Neural cell (in vitro differentiated cells): ENCODE measurements at regions not wholly inside any gene's neighbourhood (a gene's known extent, or its start where the extent isn't known, plus 50 kb on each side); places are given as distances from the start of the nearest gene placed in this dataset.

ENCODE experiments used
- H2AFZ ChIP-seq: fragments of 200-600, 300-800 bp; sonication (generic), shearing (Covaris generic); 2 replicates; pipeline ENCODE4 v1.6.0; 2014; ENCODE audit warnings: low read depth, mild to moderate bottlenecking, antibody characterized with exemption, low read length, moderate library complexity
- H3F3A ChIP-seq: fragments of 200-600 bp; shearing (Covaris generic); 2 replicates; pipeline ENCODE4 v1.6.1; 2016; ENCODE audit warnings: mild to moderate bottlenecking, moderate library complexity, mixed read lengths, antibody characterized with exemption, low read length; ENCODE audit not compliant: insufficient read depth, poor library complexity, severe bottlenecking
- H3K27ac ChIP-seq: fragments of 200-600, 300-800 bp; sonication (generic), shearing (Covaris generic); 2 replicates; pipeline ENCODE4 v1.5.1; 2014; ENCODE audit warnings: mild to moderate bottlenecking, low read length, moderate library complexity
- H3K27me3 ChIP-seq: fragments of 300-800, 200-600 bp; sonication (generic), shearing (Covaris generic); 2 replicates; pipeline ENCODE4 v1.6.0; 2014; ENCODE audit warnings: mild to moderate bottlenecking, low read depth, low read length, moderate library complexity; ENCODE audit not compliant: insufficient read depth
- H3K36me3 ChIP-seq: fragments of 300-800, 200-600 bp; sonication (generic), shearing (Covaris generic); 2 replicates; pipeline ENCODE4 v1.5.1; 2014; ENCODE audit warnings: mild to moderate bottlenecking, antibody characterized with exemption, low read length, moderate library complexity; ENCODE audit not compliant: insufficient read depth
- H3K4me2 ChIP-seq: fragments of 300-800, 200-600 bp; sonication (generic), shearing (Covaris generic); 2 replicates; pipeline ENCODE4 v1.6.0; 2014; ENCODE audit warnings: mild to moderate bottlenecking, low read length
- H3K4me3 ChIP-seq: fragments of 300-800, 200-600 bp; sonication (generic), shearing (Covaris generic); 2 replicates; pipeline ENCODE4 v1.5.1; 2014; ENCODE audit warnings: mild to moderate bottlenecking, low read length, moderate library complexity
- H3K79me2 ChIP-seq: fragments of 200-600 bp; shearing (Covaris generic); replicated peaks from 2 replicates; pipeline ENCODE4 v1.6.0; 2014; ENCODE audit warnings: mild to moderate bottlenecking, low read length, moderate library complexity; ENCODE audit not compliant: insufficient read depth
- H3K9ac ChIP-seq: fragments of 300-800, 200-600 bp; sonication (generic), shearing (Covaris generic); 2 replicates; pipeline ENCODE4 v1.6.1; 2016; ENCODE audit warnings: mild to moderate bottlenecking, low read length, mixed read lengths
- H3K9me2 ChIP-seq: fragments of 200-600 bp; shearing (Covaris generic); 2 replicates; pipeline ENCODE4 v1.6.1; 2016; ENCODE audit warnings: mild to moderate bottlenecking, low read length, mixed read lengths; ENCODE audit not compliant: insufficient read depth
- H3K9me3 ChIP-seq: fragments of 200-600, 300-800 bp; sonication (generic), shearing (Covaris generic); 2 replicates; pipeline ENCODE4 v1.6.1; 2016; ENCODE audit warnings: mild to moderate bottlenecking, mixed run types, low read length, moderate library complexity, mixed read lengths
- H4K20me1 ChIP-seq: fragments of 200-600 bp; shearing (Covaris generic); 2 replicates; pipeline ENCODE4 v1.6.1; 2016; ENCODE audit warnings: mild to moderate bottlenecking, mixed run types; ENCODE audit not compliant: insufficient read depth
- EP300 ChIP-seq: fragments of 450-650 bp; conservative IDR thresholded peaks from 2 replicates; pipeline ENCODE4 v1.6.1; 2014; ENCODE audit warnings: antibody characterized with exemption, mild to moderate bottlenecking, moderate library complexity; ENCODE audit not compliant: poor library complexity, severe bottlenecking
- EZH2 ChIP-seq: fragments of 200-600, 300-800 bp; shearing (Covaris generic), sonication (generic); IDR thresholded peaks from 2 replicates; pipeline ENCODE4 v1.6.1; 2014; ENCODE audit warnings: antibody characterized with exemption, low read length, borderline replicate concordance, mild to moderate bottlenecking; ENCODE audit not compliant: insufficient read depth, poor library complexity, severe bottlenecking
- MXI1 ChIP-seq: fragments of 450-650 bp; conservative IDR thresholded peaks from 2 replicates; pipeline ENCODE4 v1.6.1; 2014; ENCODE audit warnings: antibody characterized with exemption, mild to moderate bottlenecking; ENCODE audit not compliant: poor library complexity, severe bottlenecking
- POLR2AphosphoS5 ChIP-seq: IDR thresholded peaks from 2 replicates; pipeline ENCODE4 v1.6.1; 2012
- RAD21 ChIP-seq: fragments of 450-650 bp; conservative IDR thresholded peaks from 2 replicates; pipeline ENCODE4 v1.6.1; 2014; ENCODE audit warnings: antibody characterized with exemption, mild to moderate bottlenecking, moderate library complexity
- SMC3 ChIP-seq: fragments of 450-650 bp; conservative IDR thresholded peaks from 2 replicates; pipeline ENCODE4 v1.6.1; 2014; ENCODE audit warnings: antibody characterized with exemption, mild to moderate bottlenecking, moderate library complexity; ENCODE audit not compliant: poor library complexity
- TAF1 ChIP-seq: IDR thresholded peaks from 2 replicates; pipeline ENCODE4 v1.6.1; 2012; ENCODE audit warnings: low read depth
- TF ChIP-seq, protein P1 (sequence below): fragments of 450-650 bp; IDR thresholded peaks from 2 replicates; pipeline ENCODE4 v1.5.1; 2014; ENCODE audit warnings: antibody characterized with exemption, mild to moderate bottlenecking, moderate library complexity; ENCODE audit not compliant: poor library complexity, severe bottlenecking
- TF ChIP-seq, protein P2 (sequence below): IDR thresholded peaks from 2 replicates; pipeline ENCODE4 v1.6.1; 2012; ENCODE audit warnings: borderline replicate concordance

DNA sequence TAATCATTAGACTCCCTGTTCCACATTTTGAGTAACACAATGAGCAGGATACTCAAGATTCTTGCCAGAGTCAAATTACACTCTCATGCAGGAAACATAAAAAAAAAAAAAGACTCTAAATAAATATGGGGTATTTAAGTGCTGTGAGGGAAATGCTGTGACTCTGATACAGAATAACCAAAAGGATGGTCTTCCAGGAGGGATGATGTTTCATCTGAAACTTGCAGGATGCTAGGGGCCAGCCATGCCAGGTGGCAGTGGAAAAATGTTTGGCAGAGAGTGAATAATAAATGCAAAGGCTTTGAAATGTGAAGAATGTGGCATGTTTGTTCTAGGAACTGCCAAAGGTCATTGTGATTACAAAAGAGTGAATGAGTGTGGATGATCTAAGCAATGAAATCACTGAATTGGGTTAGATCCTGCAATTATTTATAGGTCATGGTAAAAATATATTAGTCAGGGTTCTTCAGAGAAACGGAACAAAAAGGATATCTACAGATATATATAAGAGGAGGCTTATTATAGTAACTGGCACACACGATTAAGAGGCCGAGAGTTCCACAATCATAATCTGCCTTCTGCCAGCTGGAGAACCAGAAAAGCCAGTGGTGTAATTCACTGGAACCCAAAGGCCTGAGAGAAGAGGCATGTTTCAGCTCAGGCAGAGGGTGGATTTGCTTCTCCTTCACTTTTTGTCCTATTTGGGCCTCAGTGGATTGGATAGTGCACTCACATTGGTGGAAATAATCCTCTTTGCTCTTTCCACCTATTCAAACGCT, 1832.8 kb upstream of the MIR17HG start:
- Histone ChIP-seq H3K9me2 (no peaks in the 10 kb centered on the region), H3K27me3 (no peaks in the 10 kb centered on the region), H3K4me2 (no peak overlapping the region), H3K4me3 (no peak overlapping the region), H3K36me3 (no peaks in the 10 kb centered on the region), H3K79me2 (no peaks in the 10 kb centered on the region), H3K27ac (no peak overlapping the region), H4K20me1 (no peaks in the 10 kb centered on the region), H3K9me3 (no peaks in the 10 kb centered on the region), H3K9ac (no peak overlapping the region), H3F3A (no peaks in the 10 kb centered on the region), H2AFZ (no peak overlapping the region)
- TF ChIP-seq MXI1 (no peak), POLR2AphosphoS5 (no peak), TAF1 (no peak), EP300 (no peak), RAD21 (no peak), SMC3 (no peak), EZH2 (no peak)
- TF ChIP-seq, protein P1, sequence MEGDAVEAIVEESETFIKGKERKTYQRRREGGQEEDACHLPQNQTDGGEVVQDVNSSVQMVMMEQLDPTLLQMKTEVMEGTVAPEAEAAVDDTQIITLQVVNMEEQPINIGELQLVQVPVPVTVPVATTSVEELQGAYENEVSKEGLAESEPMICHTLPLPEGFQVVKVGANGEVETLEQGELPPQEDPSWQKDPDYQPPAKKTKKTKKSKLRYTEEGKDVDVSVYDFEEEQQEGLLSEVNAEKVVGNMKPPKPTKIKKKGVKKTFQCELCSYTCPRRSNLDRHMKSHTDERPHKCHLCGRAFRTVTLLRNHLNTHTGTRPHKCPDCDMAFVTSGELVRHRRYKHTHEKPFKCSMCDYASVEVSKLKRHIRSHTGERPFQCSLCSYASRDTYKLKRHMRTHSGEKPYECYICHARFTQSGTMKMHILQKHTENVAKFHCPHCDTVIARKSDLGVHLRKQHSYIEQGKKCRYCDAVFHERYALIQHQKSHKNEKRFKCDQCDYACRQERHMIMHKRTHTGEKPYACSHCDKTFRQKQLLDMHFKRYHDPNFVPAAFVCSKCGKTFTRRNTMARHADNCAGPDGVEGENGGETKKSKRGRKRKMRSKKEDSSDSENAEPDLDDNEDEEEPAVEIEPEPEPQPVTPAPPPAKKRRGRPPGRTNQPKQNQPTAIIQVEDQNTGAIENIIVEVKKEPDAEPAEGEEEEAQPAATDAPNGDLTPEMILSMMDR: no peak
- TF ChIP-seq, protein P2, sequence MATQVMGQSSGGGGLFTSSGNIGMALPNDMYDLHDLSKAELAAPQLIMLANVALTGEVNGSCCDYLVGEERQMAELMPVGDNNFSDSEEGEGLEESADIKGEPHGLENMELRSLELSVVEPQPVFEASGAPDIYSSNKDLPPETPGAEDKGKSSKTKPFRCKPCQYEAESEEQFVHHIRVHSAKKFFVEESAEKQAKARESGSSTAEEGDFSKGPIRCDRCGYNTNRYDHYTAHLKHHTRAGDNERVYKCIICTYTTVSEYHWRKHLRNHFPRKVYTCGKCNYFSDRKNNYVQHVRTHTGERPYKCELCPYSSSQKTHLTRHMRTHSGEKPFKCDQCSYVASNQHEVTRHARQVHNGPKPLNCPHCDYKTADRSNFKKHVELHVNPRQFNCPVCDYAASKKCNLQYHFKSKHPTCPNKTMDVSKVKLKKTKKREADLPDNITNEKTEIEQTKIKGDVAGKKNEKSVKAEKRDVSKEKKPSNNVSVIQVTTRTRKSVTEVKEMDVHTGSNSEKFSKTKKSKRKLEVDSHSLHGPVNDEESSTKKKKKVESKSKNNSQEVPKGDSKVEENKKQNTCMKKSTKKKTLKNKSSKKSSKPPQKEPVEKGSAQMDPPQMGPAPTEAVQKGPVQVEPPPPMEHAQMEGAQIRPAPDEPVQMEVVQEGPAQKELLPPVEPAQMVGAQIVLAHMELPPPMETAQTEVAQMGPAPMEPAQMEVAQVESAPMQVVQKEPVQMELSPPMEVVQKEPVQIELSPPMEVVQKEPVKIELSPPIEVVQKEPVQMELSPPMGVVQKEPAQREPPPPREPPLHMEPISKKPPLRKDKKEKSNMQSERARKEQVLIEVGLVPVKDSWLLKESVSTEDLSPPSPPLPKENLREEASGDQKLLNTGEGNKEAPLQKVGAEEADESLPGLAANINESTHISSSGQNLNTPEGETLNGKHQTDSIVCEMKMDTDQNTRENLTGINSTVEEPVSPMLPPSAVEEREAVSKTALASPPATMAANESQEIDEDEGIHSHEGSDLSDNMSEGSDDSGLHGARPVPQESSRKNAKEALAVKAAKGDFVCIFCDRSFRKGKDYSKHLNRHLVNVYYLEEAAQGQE: no peak

DNA sequence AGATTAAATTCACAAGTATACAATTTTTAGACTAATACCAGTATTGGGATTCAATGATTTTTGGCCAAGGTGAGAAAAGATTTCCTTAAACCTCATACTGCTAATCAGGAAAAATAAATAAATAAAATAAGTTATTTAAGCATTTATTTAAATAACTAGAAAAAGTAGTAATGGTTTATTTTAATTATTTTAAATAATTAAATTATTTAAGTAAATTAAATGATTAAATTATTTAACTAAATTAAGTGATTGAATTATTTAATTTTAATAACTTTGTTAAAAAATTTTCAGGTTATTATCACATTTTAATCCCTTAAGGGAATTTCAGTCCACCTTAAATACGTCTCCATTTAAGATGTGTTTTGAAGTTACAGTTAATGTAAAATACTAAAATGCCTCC, 1831.5 kb upstream of the MIR17HG start:
- H2AFZ ChIP-seq: no peak overlapping the region
- H3K4me2 ChIP-seq: no peak overlapping the region
- H3K36me3 ChIP-seq: no peaks in the 10 kb centered on the region
- no peaks in the 10 kb centered on the region for H3K27me3 ChIP-seq
- no peaks in the 10 kb centered on the region for H3F3A ChIP-seq
- H3K9me3 ChIP-seq: no peaks in the 10 kb centered on the region
- H3K9me2 ChIP-seq: no peaks in the 10 kb centered on the region
- no peak for TF ChIP-seq MXI1
- no peak overlapping the region for H3K27ac ChIP-seq
- no peak overlapping the region for H3K9ac ChIP-seq
- no peak overlapping the region for H3K4me3 ChIP-seq
- H3K79me2 ChIP-seq: no peaks in the 10 kb centered on the region
- H4K20me1 ChIP-seq: no peaks in the 10 kb centered on the region
